ENCODE measurements at regions not wholly inside any gene's neighbourhood (a gene's known extent, or its start where the extent isn't known, plus 50 kb on each side); places are given as distances from the start of the nearest gene placed in this dataset.
"Not testable (repeated sequence)": the region's sequence is repeated elsewhere in the genome, so short reads cannot be mapped to it uniquely, and the experiment has no call there.

- H3K36me3 ChIP-seq, DNase-seq, H3K27ac ChIP-seq: not testable (repeated sequence)
These were observed 291.7 kb upstream of the ZNF322 start for GRCh38 chr6:26951211-26951610.

DNA sequence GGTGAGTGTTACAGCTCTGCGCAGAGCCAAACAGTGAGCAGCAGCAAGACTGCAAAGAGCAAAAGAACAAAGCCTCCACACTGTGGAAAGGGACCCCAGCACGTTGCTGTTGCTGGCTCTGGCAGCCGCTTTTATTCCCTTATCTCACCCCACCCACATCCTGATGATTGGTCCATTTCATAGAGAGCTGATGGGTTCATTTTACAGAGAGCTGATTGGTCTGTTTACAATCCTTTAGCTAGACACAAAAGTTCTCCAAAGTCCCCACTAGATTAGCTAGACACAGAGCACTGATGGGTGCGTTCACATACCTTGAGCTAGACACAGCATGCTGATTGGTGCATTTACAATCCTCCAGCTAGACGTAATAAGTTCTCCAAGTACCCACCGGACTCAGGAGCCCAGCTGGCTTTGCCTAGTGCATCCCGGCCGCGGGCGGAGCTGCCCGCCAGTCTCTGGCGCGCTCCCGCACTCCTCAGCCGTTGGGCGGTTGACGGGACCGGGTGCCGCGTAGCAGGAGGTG lies 291.4 kb upstream of the PRSS16 start:
- peak; percentile 78 for DNase-seq

More at GRCh38 chr6:26951211-26951610, 291.7 kb upstream of the ZNF322 start:
- H3K9me3 ChIP-seq (ENCODE audit: severe bottlenecking); H3K27me3 ChIP-seq (ENCODE audit: insufficient read depth, low read depth, severe bottlenecking); H3K4me3 ChIP-seq (ENCODE audit: low read depth, low read length): not testable (repeated sequence)

GRCh38 chr6:26956601-26957184 lies 290.8 kb upstream of the PRSS16 start:
- peak overlapping the region; percentile 88 for H3K27ac ChIP-seq
- H3K4me3 ChIP-seq (ENCODE audit: low read depth, low read length), result peak overlapping the region; percentile 54
- peak; percentile 69 for TF ChIP-seq CTCF (IDR thresholded peaks at IDR 0.05; ENCODE audit: low read depth, low read length)
- H3K9me3 ChIP-seq (ENCODE audit: severe bottlenecking); H3K27me3 ChIP-seq (ENCODE audit: insufficient read depth, low read depth, severe bottlenecking); H3K36me3 ChIP-seq: not testable (repeated sequence)
- peak; percentile 97 for DNase-seq

More for the DNA sequence above, 291.4 kb upstream of the PRSS16 start:
- H3K36me3 ChIP-seq; H3K9me3 ChIP-seq (ENCODE audit: severe bottlenecking); H3K27ac ChIP-seq; H3K27me3 ChIP-seq (ENCODE audit: insufficient read depth, low read depth, severe bottlenecking): not testable (repeated sequence)
- peak overlapping the region; percentile 54 for H3K4me3 ChIP-seq (ENCODE audit: low read depth, low read length)

DNA sequence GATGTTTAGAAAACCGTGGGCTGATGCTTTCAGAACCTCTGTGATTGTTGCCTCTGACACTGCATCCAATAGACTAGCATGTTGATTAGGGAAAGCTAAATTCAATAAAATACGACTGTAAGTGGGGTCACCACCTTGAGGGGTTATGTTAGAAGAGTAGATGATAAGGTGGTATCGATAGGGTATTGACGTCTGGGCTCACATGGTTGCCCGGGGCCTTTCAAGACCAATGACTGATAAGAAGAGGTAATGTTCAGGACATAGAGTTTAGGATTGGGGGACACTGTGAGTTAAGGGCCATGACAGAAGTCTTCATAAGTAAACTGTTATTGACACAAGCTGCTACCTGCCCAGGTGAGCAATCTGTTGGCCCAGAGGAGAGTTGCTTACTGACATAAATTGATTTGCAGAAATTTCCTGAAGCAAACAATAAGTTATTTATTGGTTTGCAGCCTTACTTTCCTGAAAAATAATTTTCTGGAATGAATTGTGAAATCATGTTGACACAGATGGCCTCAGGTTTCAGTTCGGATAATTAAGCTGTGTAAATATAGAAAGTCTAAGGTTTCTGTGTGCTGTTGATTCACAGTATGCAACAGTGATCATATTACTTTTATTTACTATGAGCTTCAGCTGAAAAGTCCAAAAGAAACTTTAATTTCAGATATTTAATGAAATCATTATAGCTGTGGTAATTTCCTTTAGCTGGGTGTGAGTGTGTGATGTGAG lies 289.9 kb upstream of the PRSS16 start:
- not testable (repeated sequence) for H3K27ac ChIP-seq; DNase-seq; H3K27me3 ChIP-seq (ENCODE audit: insufficient read depth, low read depth, severe bottlenecking); H3K9me3 ChIP-seq (ENCODE audit: severe bottlenecking); H3K36me3 ChIP-seq
- H3K4me3 ChIP-seq (ENCODE audit: low read depth, low read length), result peak overlapping the region; percentile 54

- not testable (repeated sequence) for DNase-seq; H3K4me3 ChIP-seq (ENCODE audit: low read depth, low read length); H3K27me3 ChIP-seq (ENCODE audit: insufficient read depth, low read depth, severe bottlenecking); H3K27ac ChIP-seq; H3K9me3 ChIP-seq (ENCODE audit: severe bottlenecking); H3K36me3 ChIP-seq
These were observed 286.3 kb upstream of the PRSS16 start for GRCh38 chr6:26961236-26961635.

DNA sequence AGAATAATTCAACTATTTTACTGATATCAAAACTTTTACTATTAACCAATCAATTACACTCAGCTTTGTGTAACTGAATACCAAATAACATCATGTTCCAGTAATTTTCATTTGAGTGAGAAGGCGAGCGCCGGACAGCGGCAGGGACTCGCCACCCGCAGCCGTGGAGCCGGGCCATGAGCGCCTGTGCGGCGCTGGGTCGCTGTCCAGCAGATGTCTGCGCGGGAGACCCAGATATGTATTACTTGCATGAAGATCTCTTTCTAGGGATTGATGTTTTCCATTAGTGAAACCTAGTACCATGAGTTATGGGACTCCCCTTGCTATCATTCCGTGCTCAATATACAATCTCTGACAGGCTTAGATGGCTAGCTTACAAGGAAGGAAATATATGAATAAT lies 245.1 kb upstream of the PRSS16 start:
- Histone ChIP-seq H3K27me3 (ENCODE audit: insufficient read depth, low read depth, severe bottlenecking) (peaks cover 21% of the 10 kb centered on the region), H3K27ac (no peak overlapping the region), H3K4me3 (ENCODE audit: low read depth, low read length) (no peak overlapping the region), H3K9me3 (ENCODE audit: severe bottlenecking) (no peaks in the 10 kb centered on the region), H3K36me3 (no peaks in the 10 kb centered on the region)
- DNase-seq, result no peak
- TF ChIP-seq CTCF (IDR thresholded peaks at IDR 0.05; ENCODE audit: low read depth, low read length), result no peak

DNA sequence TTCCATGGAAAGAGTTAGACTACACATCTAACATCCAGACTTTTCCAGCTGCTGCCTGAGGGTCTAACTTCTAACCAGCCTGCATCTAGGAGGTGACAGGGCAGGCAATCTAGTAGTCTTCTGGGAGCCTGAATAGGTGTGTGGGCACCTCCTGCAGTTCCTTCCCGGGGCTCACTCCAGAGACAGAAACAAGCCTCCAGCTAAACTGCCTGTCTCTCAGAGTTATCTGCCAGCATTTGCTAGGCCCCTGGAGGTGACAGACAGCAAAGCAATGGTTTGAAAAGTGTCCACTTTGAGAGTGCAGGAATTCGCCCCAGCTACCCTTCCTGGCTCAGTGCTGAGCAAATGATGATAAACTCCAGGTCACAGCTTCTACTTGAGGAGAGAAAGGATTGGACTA lies 240.5 kb upstream of the PRSS16 start:
- no peak overlapping the region for H3K4me3 ChIP-seq (ENCODE audit: low read depth, low read length)
- H3K9me3 ChIP-seq (ENCODE audit: severe bottlenecking), result peaks cover 21% of the 10 kb centered on the region
- DNase-seq, result no peak
- peaks cover 32% of the 10 kb centered on the region for H3K27me3 ChIP-seq (ENCODE audit: insufficient read depth, low read depth, severe bottlenecking)
- no peak for TF ChIP-seq CTCF (IDR thresholded peaks at IDR 0.05; ENCODE audit: low read depth, low read length)
- no peak overlapping the region for H3K27ac ChIP-seq
- H3K36me3 ChIP-seq, result no peaks in the 10 kb centered on the region

DNA sequence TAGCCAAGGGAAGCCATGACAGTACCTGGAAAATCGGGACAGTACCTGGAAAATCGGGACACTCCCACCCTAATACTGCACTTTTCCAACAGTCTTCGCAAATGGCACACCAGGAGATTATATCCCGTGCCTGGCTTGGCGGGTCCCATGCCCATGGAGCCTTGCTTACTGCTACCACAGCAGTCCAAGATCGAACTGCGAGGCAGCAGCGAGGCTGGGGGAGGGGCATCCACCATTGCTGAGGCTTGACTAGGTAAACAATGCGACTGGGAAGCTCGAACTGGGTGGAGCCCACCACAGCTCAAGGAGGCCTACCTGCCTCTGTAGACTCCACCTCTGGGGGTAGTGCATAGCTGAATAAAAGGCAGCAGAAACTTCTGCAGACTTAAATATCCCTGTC lies 238.9 kb upstream of the PRSS16 start:
- Histone ChIP-seq H3K27me3 (ENCODE audit: insufficient read depth, low read depth, severe bottlenecking) (peaks cover 22% of the 10 kb centered on the region), H3K9me3 (ENCODE audit: severe bottlenecking) (peaks cover 21% of the 10 kb centered on the region)
- H3K36me3 ChIP-seq; H3K4me3 ChIP-seq (ENCODE audit: low read depth, low read length); H3K27ac ChIP-seq; DNase-seq: not testable (repeated sequence)

DNA sequence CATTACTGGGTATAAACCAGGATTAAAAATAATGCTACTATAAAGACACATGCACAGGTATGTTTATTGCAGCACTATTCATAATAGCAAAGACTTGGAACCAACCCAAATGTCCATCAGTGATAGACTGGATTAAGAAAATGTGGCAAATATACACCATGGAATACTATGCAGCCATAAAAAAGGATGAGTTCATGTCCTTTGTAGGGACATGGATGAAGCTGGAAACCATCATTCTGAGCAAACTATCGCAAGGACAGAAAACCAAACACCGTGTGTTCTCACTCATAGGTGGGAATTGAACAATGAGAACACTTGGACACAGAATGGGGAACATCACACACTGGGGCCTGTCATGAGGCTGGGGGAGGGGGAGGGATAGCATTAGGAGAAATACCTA lies 233.4 kb upstream of the PRSS16 start:
- not testable (repeated sequence) for H3K27ac ChIP-seq; H3K4me3 ChIP-seq (ENCODE audit: low read depth, low read length); DNase-seq; H3K36me3 ChIP-seq
- Histone ChIP-seq H3K9me3 (ENCODE audit: severe bottlenecking) (peaks cover 38% of the 10 kb centered on the region), H3K27me3 (ENCODE audit: insufficient read depth, low read depth, severe bottlenecking) (peaks cover 26% of the 10 kb centered on the region)

All from WERI-Rb-1 (cell line).